B cell (primary cell): ENCODE measurements at regions not wholly inside any gene's neighbourhood (a gene's known extent, or its start where the extent isn't known, plus 50 kb on each side); places are given as distances from the start of the nearest gene placed in this dataset.

Source experiments
- ATAC-seq: fragments of 200-7000 bp; cut with Tn5 transposase; one replicate; pipeline ENCODE4 v1.10.0; 2021; ENCODE audit warnings: low read depth, mild to moderate bottlenecking, moderate number of reproducible peaks, moderate library complexity
- CTCF ChIA-PET: fragments of 350-600 bp; sonication (Branson Sonifier 250); formaldehyde crosslinking; loops from one replicate; lab custom pipeline; 2021; ENCODE audit warnings: antibody characterized with exemption, inconsistent platforms; lab: Charles Lee
- POLR2A ChIA-PET: fragments of 350-600 bp; sonication (Branson Sonifier 250); formaldehyde crosslinking; loops from one replicate; lab custom pipeline; 2021; ENCODE audit warnings: antibody characterized with exemption; lab: Charles Lee
- DNase-seq: peaks from one replicate; pipeline ENCODE4 v3.0.0; 2013
- H2AFZ ChIP-seq: 2 replicates; pipeline ENCODE4 v1.6.1; 2012; ENCODE audit warnings: mild to moderate bottlenecking, low read depth, low read length; ENCODE audit not compliant: insufficient read depth, poor library complexity, severe bottlenecking
- H3K27ac ChIP-seq, 2 donors: 1 replicate in 1 of 2; 2 replicates in 1 of 2; pipeline ENCODE4 v1.5.1; 2012 to 2013; ENCODE audit warnings: low read length in 2 of 2, mild to moderate bottlenecking in 2 of 2, moderate library complexity in 1 of 2
- H3K27me3 ChIP-seq, 4 experiments: fragments of 200-600 bp in 1 of 4; sonication (generic) in 1 of 4; replicated peaks in 1 of 4; 1 replicate in 2 of 4; 2 replicates in 2 of 4; pipeline versions ENCODE4 v1.6.1 to v1.7.0; 2013 to 2016; ENCODE audit warnings: low read length in 3 of 4, mild to moderate bottlenecking in 2 of 4, mixed read lengths in 1 of 4, moderate library complexity in 1 of 4; ENCODE audit not compliant: insufficient read depth in 4 of 4, control insufficient read depth in 3 of 4; ENCODE audit errors: control extremely low read depth in 1 of 4
- H3K36me3 ChIP-seq, 2 experiments: replicated peaks in 1 of 2; 1 replicate in 1 of 2; 2 replicates in 1 of 2; pipeline versions ENCODE4 v1.6.1 to v1.7.1; 2013; ENCODE audit warnings: low read length in 1 of 2; ENCODE audit not compliant: insufficient read depth in 2 of 2, control insufficient read depth in 1 of 2; ENCODE audit errors: control extremely low read depth in 1 of 2, extremely low read depth in 1 of 2
- H3K4me1 ChIP-seq, 2 donors: fragments of 200-600 bp in 1 of 2; sonication (generic) in 1 of 2; 1 replicate in 1 of 2; 2 replicates in 1 of 2; pipeline versions ENCODE4 v1.5.1 to v1.6.1; 2013 to 2017; ENCODE audit warnings: low read length in 2 of 2; ENCODE audit not compliant: control insufficient read depth in 2 of 2, insufficient read depth in 2 of 2
- H3K4me2 ChIP-seq: replicated peaks from 2 replicates; pipeline ENCODE3; 2012; ENCODE audit warnings: mild to moderate bottlenecking, low read depth, low read length; ENCODE audit not compliant: poor library complexity, severe bottlenecking
- H3K4me3 ChIP-seq, 5 experiments: fragments of 200-600 bp in 1 of 5; sonication (generic) in 1 of 5; 1 replicate in 3 of 5; 2 replicates in 2 of 5; pipeline versions ENCODE4 v1.5.1 to v1.7.0; 2011 to 2016; ENCODE audit warnings: low read length in 4 of 5, mild to moderate bottlenecking in 4 of 5, low read depth in 2 of 5, control low read depth in 1 of 5, moderate library complexity in 1 of 5; ENCODE audit not compliant: insufficient read depth in 1 of 5; ENCODE audit errors: control extremely low read depth in 1 of 5, extremely low read depth in 1 of 5
- H3K79me2 ChIP-seq: fragments of 200-600 bp; sonication (generic); one replicate; pipeline ENCODE4 v1.6.0; 2016; ENCODE audit warnings: low read length; ENCODE audit not compliant: control insufficient read depth, insufficient read depth
- H3K9ac ChIP-seq: fragments of 200-600 bp; sonication (generic); 2 replicates; pipeline ENCODE4 v1.6.1; 2017; ENCODE audit warnings: mild to moderate bottlenecking, low read length, moderate library complexity
- H3K9me3 ChIP-seq, 3 donors: one replicate each; pipeline versions ENCODE4 v1.6.1 to v1.7.1; 2013; ENCODE audit warnings: low read length in 2 of 3; ENCODE audit not compliant: control insufficient read depth in 2 of 3, insufficient read depth in 1 of 3; ENCODE audit errors: control extremely low read depth in 1 of 3
- H4K20me1 ChIP-seq: 2 replicates; pipeline ENCODE4 v1.6.0; 2012; ENCODE audit warnings: mild to moderate bottlenecking, low read length; ENCODE audit not compliant: insufficient read depth, control insufficient read depth, poor library complexity, severe bottlenecking
- H3K27ac Mint-ChIP-seq: one replicate; pipeline ENCODE4 v1.8.0; 2021; ENCODE audit warnings: mixed read lengths
- H3K27me3 Mint-ChIP-seq: one replicate; pipeline ENCODE4 v1.8.0; 2021; ENCODE audit warnings: mixed read lengths
- H3K4me1 Mint-ChIP-seq: one replicate; pipeline ENCODE4 v1.8.0; 2021; ENCODE audit warnings: mixed read lengths
- H3K4me3 Mint-ChIP-seq: one replicate; pipeline ENCODE4 v1.8.0; 2021; ENCODE audit warnings: mixed read lengths
- H3K9me3 Mint-ChIP-seq: one replicate; pipeline ENCODE4 v1.8.0; 2022; ENCODE audit warnings: mixed read lengths; ENCODE audit not compliant: insufficient read depth
- EZH2 ChIP-seq: IDR thresholded peaks from 2 replicates; pipeline ENCODE4 v1.6.1; 2012; ENCODE audit warnings: borderline replicate concordance, low read depth, mild to moderate bottlenecking, moderate library complexity, low read length; ENCODE audit not compliant: insufficient read depth, poor library complexity, severe bottlenecking
- WGBS: methylation state at CpG from one replicate; pipeline ENCODE4 v1.1.5; 2013; ENCODE audit warnings: missing lambda C conversion rate; ENCODE audit not compliant: insufficient coverage; 5-methylcytosine and 5-hydroxymethylcytosine counted together
- intact Hi-C: fragments of 100-400 bp; cut with micrococcal nuclease; formaldehyde crosslinking; loops from one replicate; pipeline ENCODE4 v1.10.0; 2022
- TF ChIP-seq, protein P1 (sequence below): fragments of 200-600 bp; IDR thresholded peaks from one replicate; pipeline ENCODE4 v1.8.0; 2022; ENCODE audit warnings: antibody characterized with exemption, mild to moderate bottlenecking

GRCh38 chr5:96062836-96063235 lies 101.2 kb upstream of the ELL2 start:
- H3K27me3 ChIP-seq = no peaks in the 10 kb centered on the region
- Mint-ChIP-seq H3K4me1 (no peaks in the 10 kb centered on the region), H3K9me3 (no peaks in the 10 kb centered on the region), H3K4me3 (no peak overlapping the region), H3K27ac (no peak overlapping the region), H3K27me3 (no peaks in the 10 kb centered on the region)
- no peak for DNase-seq
- no peak overlapping the region for H3K9ac ChIP-seq
- WGBS = no CpG with 5 or more reads among the region's 1 CpG
- H3K9me3 ChIP-seq = no peaks in the 10 kb centered on the region
- no peak for ATAC-seq
- CTCF ChIA-PET = no interaction called here
- no peaks in the 10 kb centered on the region for H3K4me1 ChIP-seq
- no peak overlapping the region for H3K4me2 ChIP-seq
- intact Hi-C loops = no loop called here
- H3K4me3 ChIP-seq = no peak overlapping the region
- POLR2A ChIA-PET = no interaction called here
- TF ChIP-seq, protein P1, sequence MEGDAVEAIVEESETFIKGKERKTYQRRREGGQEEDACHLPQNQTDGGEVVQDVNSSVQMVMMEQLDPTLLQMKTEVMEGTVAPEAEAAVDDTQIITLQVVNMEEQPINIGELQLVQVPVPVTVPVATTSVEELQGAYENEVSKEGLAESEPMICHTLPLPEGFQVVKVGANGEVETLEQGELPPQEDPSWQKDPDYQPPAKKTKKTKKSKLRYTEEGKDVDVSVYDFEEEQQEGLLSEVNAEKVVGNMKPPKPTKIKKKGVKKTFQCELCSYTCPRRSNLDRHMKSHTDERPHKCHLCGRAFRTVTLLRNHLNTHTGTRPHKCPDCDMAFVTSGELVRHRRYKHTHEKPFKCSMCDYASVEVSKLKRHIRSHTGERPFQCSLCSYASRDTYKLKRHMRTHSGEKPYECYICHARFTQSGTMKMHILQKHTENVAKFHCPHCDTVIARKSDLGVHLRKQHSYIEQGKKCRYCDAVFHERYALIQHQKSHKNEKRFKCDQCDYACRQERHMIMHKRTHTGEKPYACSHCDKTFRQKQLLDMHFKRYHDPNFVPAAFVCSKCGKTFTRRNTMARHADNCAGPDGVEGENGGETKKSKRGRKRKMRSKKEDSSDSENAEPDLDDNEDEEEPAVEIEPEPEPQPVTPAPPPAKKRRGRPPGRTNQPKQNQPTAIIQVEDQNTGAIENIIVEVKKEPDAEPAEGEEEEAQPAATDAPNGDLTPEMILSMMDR = no peak
- TF ChIP-seq EZH2 = no peak
- no peak overlapping the region for H3K27ac ChIP-seq
- no peak overlapping the region for H2AFZ ChIP-seq
- H4K20me1 ChIP-seq = no peaks in the 10 kb centered on the region
- no peaks in the 10 kb centered on the region for H3K79me2 ChIP-seq
- H3K36me3 ChIP-seq = no peaks in the 10 kb centered on the region

DNA sequence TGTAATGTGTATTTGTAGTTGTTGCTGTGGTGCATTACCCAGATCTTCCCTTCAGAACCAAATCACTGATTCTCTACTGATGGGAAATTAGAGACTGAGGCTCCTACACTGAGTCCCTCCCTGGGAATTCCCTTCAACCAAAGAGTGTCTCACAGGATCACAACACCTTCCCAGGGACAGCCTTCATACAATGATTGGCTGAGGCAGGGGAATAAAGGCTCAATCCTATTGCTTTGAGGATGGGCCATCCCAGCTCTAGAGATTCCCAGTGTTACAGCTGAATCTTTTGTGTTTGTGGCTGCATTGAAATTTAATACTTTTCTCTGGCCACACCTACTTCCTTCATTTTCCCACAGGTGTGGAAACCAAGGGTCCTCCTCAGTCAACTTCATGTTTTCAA lies 96.4 kb upstream of the ELL2 start:
- Mint-ChIP-seq H3K4me3 (no peak overlapping the region), H3K4me1 (no peaks in the 10 kb centered on the region), H3K27me3 (peaks cover 7% of the 10 kb centered on the region), H3K27ac (no peak overlapping the region), H3K9me3 (no peaks in the 10 kb centered on the region)
- intact Hi-C loops = no loop called here
- no peak overlapping the region for H3K4me3 ChIP-seq
- no peak for ATAC-seq
- ChIA-PET POLR2A (no interaction called here), CTCF (no interaction called here)
- no peak for DNase-seq
- no peaks in the 10 kb centered on the region for H4K20me1 ChIP-seq
- no peaks in the 10 kb centered on the region for H3K27me3 ChIP-seq
- no peak overlapping the region for H3K4me2 ChIP-seq
- H2AFZ ChIP-seq = no peak overlapping the region
- TF ChIP-seq, protein P1 = no peak
- H3K36me3 ChIP-seq = no peaks in the 10 kb centered on the region
- H3K9ac ChIP-seq = no peak overlapping the region
- no peaks in the 10 kb centered on the region for H3K79me2 ChIP-seq
- H3K9me3 ChIP-seq = no peaks in the 10 kb centered on the region
- H3K27ac ChIP-seq = no peak overlapping the region
- H3K4me1 ChIP-seq = no peaks in the 10 kb centered on the region
